Bone marrow (tissue), 2 donors: ENCODE measurements at regions not wholly inside any gene's neighbourhood (a gene's known extent, or its start where the extent isn't known, plus 50 kb on each side); places are given as distances from the start of the nearest gene placed in this dataset.

ENCODE experiments used
- DNase-seq, 2 donors: peaks; one replicate each; lab custom pipeline; 2025; lab: John Stamatoyannopoulos, UW

GRCh38 chr6:133583907-133584427, 304.9 kb upstream of the TCF21 start:
- DNase-seq = no peak

- DNase-seq = no peak
Measured at GRCh38 chr6:133584823-133585222, 304.1 kb upstream of the TCF21 start.

DNA sequence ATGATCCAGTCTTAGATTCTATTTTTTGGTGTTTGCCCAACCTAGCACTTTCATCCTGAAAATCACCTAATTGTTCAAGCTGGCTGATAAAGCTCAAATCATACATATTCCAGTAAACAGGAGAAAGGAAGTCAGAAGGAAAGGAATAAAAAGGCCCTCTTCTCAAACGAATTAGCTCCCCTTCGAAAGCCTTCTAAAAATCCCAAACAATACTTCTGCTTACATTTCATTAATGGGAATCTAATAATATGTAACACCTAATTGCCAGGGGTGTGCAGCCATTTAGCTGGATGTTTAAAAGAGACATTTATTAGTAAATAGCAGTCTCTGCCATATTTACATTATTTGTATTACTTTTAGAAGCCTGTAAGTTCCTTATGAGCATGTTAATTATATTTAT, 302.9 kb upstream of the TCF21 start:
- no peak for DNase-seq

DNA sequence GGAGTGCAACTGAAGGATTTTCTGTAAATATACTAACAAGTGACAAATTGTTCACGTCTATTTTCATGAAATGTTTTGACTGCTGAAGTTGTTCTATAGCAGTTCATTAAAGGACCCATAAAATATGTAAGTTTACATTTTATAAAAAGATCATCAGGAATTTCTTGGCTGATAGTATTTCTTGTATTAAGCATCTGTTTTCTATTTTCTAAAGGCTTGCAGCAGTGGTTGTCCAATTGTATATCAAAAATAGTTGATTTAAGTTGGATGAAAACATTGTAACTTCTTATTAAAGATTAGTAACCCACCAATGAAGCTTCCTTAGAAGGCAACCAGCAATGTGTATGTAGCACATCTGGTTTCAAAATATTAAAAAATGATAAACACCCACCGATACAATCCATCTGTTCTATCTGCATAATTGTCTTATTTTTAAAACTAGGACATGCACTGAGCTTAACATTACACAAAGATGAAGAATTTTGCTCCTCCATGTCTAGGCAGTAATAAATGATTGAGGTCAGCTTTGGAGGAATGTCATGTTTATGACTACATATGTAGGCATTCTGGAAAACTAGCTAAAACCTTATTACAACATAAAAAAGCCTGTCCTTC, 301.3 kb upstream of the TCF21 start:
- DNase-seq = no peak

DNA sequence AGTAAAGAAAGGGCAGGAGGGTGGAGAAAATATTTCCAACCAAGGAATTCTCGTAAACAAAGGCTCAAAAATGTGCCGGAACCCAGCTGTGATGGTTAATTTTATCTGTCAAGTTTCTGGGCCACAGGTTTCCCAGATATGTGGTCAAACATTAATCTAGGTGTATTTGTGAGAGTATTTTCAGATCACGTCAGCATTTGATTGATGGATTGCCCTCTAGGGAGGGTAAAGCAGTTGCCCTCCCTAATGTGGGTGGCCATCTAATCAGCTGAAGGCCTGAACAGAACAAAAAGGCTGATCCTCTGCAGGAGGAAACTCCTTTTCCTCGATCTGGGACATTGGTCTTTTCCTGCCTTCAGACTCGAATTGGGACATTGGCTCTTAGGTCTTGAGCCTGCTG, 298.7 kb upstream of the TCF21 start:
- no peak for DNase-seq

DNA sequence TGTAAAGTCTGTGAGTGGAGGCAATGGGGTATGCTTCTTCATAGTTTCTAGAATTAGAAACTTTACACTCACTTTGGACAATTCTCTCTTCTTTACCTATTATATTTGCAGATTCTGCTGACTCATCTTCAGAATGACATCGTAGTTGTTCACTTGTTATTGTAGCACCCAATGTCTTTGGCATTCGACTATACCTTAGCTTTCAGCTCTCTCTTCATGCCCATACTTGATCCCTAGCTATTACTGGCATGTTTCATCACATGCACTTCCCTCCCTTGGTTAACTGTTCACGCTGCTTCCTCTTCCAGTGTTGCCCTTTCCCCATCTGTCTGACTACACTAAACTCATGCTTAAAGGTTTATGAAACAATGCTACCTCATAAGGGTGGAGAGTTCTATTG, 298.1 kb upstream of the TCF21 start:
- DNase-seq = no peak

- no peak for DNase-seq
Measured at GRCh38 chr6:133591275-133591674, 297.6 kb upstream of the TCF21 start.

DNA sequence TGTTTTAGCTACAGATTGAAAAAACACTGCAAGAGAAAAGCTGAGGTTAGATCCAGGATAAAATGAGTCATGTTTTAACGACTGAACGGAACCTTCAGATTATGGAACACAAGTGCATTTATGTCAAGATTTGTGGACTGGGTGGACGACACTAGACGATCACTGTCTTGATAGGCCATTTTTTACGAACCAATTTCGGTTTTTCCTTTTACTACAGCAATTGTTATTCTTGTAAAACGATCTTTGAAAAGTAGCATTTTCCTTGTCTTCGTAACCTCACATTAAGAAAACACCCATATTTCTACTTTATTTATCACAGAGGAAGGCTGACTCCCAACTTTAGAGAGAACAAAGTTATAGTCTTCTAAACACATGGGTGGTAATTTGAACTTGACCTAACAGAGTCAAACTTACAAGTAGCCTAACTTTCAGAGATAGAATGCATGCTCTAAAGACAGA, 294.2 kb upstream of the TCF21 start:
- no peak for DNase-seq

DNA sequence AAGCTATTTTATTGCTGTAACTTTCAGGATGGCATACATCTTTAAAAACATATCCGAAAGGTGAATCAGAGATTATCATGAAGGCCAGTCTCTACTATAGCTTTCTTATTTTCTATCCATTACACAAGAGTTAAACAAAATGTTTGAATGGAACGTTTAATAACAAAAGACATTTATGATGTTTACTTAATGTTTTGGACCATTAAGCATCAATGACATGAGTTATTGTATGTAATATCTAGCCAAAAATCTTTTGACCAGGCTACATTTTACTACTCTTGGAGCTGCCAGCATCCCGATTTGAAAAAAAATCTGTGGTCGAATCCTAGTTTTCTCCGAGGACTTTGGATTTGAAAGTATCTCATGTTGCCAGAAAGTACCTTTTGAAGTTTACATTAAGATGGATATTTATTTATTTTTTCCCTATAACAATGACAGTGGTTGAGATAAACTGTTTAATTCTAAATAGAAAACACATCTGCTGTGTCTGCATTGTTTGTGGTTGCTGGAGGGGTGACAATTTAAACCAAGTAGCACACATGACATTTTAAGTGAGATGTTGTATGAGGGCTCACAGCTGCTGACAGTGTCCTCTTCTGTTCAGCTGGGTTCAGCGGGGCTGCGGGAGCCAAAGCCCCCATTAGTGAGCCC, 293.7 kb upstream of the TCF21 start:
- no peak for DNase-seq

- no peak for DNase-seq
Measured at GRCh38 chr6:133606852-133607251, 282.1 kb upstream of the TCF21 start.

- DNase-seq = no peak
Measured at GRCh38 chr6:133608620-133609019, 280.3 kb upstream of the TCF21 start.

- DNase-seq = no peak
Measured at GRCh38 chr6:133609415-133610226, 279.3 kb upstream of the TCF21 start.

GRCh38 chr6:133610227-133610840, 278.6 kb upstream of the TCF21 start:
- DNase-seq = no peak

DNA sequence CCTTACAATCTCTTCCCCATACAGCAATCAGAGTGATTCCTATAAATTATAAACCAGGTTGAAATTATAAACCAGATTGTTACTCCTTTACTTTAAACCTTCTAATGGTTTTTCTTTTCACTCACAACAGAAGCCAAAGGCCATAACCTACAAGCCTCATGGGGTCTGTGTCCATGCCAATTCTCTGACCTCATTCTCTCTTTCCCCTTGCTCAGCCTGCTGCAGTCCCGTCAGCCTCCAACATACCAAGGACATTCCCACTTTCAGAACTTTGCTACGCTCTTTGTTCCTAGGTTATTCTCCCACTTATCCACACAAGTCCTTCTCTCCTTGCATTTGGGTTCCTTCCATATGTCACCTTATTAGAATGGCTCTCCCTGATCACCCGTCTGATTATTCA, 277.9 kb upstream of the TCF21 start:
- no peak for DNase-seq

DNA sequence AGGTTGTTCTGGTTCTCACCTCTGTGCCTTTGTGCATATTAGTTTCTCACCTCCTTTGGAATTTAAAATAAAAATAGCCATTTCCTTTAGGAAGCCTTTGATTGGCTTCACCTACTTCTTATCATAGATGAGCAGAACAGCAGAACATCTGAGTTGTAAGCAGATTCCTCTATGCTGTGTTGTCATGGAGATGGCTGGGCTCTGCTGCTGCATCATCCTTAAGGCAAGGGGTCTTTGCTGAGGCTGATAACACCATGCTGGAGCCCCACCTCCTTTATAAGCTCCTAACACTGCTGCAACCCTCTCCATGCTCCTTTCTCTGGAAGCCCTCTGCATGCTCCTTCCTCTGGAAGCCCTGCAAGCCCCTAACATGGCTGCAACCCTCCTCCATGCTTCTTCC, 276.5 kb upstream of the TCF21 start:
- DNase-seq = no peak

DNA sequence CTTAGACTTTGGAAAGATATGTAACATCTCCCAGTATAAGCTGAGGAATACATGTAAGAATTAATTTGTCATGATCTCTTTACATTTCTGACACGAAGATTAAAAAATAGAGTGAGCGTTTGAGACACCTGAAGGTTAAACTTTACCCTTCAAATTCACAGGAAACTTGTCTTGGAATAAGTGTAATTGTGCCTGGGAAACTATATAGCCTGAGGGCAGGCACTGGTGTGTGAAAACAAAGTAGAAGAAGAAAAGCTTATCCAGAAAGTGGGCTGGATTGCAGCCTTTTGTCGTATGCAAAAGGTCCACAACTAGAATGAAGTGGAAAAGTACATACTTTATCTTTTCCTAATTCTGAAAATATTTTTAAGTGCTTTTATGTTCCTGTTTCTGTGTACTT, 275.7 kb upstream of the TCF21 start:
- DNase-seq = no peak

DNA sequence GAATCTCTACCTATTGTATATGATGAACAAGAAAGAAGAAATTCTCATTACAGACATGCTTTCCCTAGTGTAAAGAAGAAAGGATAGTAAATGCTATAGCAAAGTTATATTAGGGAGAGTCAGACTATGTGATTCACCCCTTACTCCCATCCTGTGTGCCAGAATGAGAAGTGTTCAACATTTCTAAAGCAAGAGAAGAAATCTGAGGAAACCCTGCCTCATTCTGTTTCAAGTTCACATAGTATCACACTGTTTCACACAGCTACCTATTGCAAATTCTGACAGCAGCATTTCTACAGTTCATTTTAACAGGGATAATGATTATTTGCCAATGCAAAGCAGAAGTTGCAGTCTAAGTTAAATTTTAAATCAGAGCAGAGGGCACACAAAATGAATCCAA, 267.2 kb upstream of the TCF21 start:
- DNase-seq = no peak

DNA sequence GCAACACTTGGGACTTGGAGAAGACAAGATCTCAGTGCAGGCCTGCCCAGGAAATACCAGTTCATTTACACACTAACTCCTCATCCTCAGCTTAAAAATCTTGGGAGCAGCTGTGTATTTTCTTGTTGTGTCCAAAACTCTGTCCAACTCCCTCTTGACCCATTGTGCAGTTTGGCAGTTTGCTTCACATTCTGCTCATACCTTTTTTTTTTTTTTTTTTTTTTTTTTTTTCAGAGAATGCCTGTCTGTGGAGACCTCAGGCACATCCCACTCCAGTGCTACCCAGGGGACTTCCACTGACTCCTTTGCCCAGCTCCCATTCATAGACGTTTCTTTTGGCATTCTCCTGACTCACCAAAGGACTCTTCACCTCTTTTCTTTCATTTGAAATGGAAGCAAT, 265.8 kb upstream of the TCF21 start:
- DNase-seq = no peak

GRCh38 chr6:133623621-133624020, 265.3 kb upstream of the TCF21 start:
- no peak for DNase-seq

DNA sequence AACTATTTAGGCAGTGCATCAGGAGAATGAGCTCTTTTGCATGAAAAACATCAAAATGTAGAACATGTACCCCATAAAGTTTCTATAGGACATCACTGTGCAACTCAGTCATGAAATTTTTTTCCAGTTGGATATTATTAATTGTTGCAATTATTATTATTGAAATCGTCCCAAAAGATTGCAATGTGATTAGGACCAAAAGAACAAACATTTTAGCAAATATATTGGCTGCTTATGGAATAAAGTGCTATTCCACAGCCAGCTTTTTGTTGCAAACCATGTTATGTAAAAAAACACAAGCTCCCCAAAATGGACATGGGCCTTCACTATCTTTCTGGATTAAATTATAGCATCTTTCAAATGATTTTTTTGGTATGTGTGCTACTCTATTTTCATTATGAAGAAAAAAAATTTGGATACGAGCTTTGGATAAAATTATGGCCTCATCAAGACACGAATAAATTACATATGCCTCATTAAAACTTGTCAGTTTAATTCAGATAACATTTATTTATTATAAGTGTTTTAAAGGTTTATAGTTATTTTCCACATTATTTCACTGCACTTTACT, 262.7 kb upstream of the TCF21 start:
- DNase-seq = no peak

- no peak for DNase-seq
Measured at GRCh38 chr6:133629970-133630369, 258.9 kb upstream of the TCF21 start.

DNA sequence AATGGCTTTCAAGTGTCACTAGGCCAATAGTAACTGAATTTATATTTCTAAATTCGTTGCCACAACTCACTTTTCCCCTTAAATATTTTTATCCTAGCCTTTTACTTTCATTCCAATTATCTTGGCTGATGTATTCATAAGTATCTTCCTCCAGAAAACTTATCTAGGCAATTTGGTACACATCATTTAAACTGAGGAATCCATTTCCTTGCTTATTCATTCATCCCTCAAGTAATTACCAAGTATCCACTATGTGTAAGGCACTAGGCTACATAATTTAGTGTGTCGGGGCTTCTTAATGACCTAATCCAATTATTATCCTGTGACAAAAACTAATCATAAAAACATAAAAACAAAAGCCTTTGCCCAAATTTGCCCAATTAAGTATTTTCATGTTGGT, 258.3 kb upstream of the TCF21 start:
- no peak for DNase-seq
